KBM-7 (cell line): ENCODE measurements at regions not wholly inside any gene's neighbourhood (a gene's known extent, or its start where the extent isn't known, plus 50 kb on each side); places are given as distances from the start of the nearest gene placed in this dataset.
"Not testable (repeated sequence)": the region's sequence is repeated elsewhere in the genome, so short reads cannot be mapped to it uniquely, and the experiment has no call there.

ENCODE experiments used
- DNase-seq: peaks from one replicate; pipeline ENCODE4 v3.0.0-alpha.2; 2015
- in situ Hi-C: fragments of 300-500 bp; cut with MboI; formaldehyde crosslinking; loops from 2 replicates; pipeline ENCODE4 v1.14.3; 2020; ENCODE audit warnings: low sequenced_read_pairs, low pct_unique_long_range_greater_than_20kb, mixed read lengths

GRCh38 chr5:56310711-56311204 lies 77.6 kb upstream of the ANKRD55 start:
- no peak for DNase-seq
- in situ Hi-C loops, result no loop called here

- DNase-seq, result no peak
- in situ Hi-C loops, result no loop called here
Measured at GRCh38 chr5:56309262-56309826, 76.2 kb upstream of the ANKRD55 start.

DNA sequence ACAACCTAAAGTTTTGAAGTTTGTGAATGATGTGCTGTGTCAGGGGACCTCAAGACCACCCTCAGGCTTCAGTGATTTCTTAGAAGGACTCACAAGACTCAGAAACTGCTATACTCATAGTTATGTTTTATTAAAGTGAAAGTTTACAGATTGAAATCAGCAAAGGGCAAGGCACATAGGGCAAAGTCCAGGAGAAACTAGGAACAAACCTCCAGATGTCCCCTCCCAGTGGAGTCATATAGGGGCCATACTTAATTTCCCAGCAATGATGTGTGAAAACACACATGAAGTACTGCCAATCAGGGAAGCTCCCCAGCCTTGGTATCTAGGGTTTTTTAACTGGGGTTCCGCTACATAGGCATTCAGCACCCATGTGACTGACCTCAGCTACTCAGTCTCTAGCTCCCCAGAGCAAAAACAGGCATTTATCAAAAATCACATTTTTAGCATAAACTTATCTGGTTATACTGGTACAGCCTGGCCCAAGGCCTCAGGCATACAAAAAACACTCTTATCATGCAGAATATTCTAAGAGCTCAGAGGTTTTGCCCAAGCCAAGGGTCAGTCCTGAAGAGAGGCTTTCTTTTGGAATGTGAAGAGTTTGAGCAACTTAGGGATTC lies 74.7 kb upstream of the ANKRD55 start:
- in situ Hi-C loops, result no loop called here
- no peak for DNase-seq

GRCh38 chr5:56306433-56307150 lies 73.5 kb upstream of the ANKRD55 start:
- no peak for DNase-seq
- in situ Hi-C loops, result no loop called here

DNA sequence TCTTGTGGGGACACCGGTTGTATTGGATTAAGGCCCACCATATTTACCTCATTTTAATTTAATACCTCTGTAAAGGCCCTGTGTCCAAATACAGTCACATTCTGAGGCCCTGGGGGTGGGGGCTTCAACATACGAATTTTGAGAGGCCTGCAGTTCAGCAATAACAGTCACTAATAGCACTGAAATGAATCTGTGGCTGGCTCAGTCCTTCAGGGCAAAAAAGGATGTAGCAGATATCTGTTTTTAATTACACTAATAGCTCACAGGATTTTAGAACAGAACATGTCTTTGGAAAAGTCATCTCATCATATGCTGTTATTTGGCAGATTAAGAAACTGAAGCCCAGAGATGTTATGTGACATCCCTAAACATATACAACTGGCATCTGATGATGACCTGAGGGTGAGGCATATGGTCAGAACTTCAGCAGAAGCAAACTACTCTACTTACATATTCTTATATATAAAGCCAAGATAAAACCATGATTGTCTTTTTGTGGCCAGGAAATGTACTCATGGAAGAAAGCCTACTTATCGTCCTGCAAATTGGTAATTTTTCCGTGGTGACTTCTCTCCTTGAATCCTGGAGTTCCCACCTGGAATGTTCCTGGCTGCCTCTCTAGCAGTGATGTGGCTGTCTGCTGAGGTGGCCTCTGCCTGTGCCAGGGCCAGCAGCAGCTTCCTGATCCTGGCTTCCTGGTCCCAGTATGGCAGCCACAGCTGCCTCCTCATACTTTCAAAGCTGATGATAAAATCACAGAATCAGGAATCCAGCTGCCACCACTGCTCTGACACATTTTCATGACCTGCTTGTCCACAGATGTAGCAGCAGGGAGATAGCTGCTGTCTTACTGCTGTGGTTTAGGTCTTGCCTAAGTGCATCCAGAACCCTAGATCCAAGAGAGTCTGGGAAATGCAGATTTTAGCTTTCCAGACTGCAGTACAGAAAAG lies 72.1 kb upstream of the ANKRD55 start:
- DNase-seq, result no peak
- in situ Hi-C loops, result no loop called here

DNA sequence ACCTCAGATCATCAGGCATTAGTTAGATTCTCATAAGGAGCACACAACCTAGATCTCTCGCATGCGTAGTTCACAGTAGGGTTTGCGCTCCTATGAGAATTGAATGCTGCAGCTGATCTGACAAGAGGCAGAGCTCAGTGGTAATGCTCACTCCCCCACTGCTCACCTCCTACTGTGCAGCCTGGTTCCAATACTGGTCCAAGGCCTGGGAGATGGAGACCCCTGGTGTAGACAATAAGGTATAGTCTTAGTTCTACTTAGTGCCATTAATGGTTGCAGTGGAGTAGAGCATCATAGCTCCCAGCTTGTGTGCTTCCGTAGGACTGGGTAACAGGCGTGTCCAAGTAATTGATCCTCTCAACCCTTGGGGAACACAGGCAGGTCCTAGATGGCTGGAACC lies 70.4 kb upstream of the ANKRD55 start:
- in situ Hi-C loops, result no loop called here
- no peak for DNase-seq

- in situ Hi-C loops, result no loop called here
- DNase-seq, result no peak
Measured at GRCh38 chr5:56302027-56302426, 68.9 kb upstream of the ANKRD55 start.

- no peak for DNase-seq
- in situ Hi-C loops, result no loop called here
Measured at GRCh38 chr5:56301069-56301468, 67.9 kb upstream of the ANKRD55 start.

DNA sequence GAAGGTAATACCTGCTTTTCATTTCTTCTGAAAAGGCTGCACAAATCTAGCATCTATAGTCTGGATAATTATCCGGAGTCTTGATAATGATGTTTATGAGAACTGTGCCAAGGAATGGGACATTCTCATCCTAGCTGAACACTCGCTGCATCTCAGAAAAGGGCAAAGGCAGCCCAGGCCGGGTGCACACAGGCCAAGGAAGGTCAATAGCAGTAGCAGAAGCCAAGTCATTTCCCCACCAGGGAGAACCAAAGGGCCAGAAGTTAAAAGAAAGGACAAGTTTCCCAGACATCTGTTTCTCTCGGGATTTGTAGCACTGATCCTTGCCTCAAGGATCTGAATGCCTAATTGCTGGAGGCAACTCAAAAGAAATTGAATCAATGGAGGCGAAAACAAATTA lies 66.1 kb upstream of the ANKRD55 start:
- in situ Hi-C loops, result no loop called here
- DNase-seq, result no peak

GRCh38 chr5:56298336-56299090 lies 65.4 kb upstream of the ANKRD55 start:
- no peak for DNase-seq
- in situ Hi-C loops, result no loop called here

- in situ Hi-C loops, result no loop called here
- no peak for DNase-seq
Measured at GRCh38 chr5:56297851-56298250, 64.7 kb upstream of the ANKRD55 start.

DNA sequence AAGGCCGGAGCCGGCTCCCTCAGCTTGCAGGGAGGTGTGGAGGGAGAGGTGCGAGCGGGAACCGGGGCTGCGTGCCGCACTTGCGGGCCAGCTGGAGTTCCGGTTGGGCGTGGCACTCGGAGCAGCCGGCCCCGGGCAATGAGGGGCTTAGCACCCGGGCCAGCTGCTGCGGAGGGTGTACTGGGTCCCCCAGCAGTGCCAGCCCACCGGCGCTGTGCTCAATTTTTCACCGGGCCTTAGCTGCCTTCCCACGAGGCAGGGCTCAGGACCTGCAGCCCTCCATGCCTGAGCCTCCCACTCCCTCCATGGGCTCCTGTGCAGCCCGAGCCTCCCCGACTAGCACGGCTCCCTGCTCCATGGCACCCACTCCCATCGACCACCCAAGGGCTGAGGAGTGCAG lies 62.2 kb upstream of the ANKRD55 start:
- DNase-seq, in situ Hi-C loops: not testable (repeated sequence)

DNA sequence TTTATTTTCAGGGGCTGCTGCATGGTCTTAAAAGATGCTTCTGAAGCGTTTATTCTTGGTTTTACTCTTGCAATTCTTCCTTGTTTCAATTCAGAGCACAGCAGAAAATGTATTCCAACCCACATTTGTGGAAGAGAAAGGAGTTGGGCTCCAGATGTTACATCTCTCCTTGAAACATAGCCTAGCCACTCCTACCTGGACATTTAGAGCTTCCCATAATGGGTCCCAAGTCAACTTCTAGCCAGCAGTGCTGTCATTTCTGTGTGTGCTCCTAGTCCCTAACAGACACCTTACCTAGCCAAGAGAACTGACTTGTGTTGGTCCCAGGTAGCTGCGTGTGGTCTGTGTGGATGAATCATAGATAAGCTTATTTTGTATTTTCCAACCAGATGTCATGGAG lies 61.2 kb upstream of the ANKRD55 start:
- in situ Hi-C loops, result no loop called here
- no peak for DNase-seq

DNA sequence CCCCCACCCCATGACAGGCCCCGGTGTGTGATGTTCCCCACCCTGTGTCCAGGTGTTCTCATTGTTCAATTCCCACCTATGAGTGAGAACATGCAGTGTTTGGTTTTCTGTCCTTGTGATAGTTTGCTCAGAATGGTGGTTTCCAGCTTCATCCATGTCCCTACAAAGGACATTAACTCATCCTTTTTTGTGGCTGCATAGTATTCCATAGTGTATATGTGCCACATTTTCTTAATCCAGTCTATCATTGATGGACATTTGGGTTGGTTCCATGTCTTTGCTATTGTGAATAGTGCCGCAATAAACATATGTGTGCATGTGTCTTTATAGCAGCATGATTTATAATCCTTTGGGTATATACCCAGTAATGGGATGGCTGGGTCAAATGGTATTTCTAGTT lies 59.7 kb upstream of the ANKRD55 start:
- in situ Hi-C loops, DNase-seq: not testable (repeated sequence)

DNA sequence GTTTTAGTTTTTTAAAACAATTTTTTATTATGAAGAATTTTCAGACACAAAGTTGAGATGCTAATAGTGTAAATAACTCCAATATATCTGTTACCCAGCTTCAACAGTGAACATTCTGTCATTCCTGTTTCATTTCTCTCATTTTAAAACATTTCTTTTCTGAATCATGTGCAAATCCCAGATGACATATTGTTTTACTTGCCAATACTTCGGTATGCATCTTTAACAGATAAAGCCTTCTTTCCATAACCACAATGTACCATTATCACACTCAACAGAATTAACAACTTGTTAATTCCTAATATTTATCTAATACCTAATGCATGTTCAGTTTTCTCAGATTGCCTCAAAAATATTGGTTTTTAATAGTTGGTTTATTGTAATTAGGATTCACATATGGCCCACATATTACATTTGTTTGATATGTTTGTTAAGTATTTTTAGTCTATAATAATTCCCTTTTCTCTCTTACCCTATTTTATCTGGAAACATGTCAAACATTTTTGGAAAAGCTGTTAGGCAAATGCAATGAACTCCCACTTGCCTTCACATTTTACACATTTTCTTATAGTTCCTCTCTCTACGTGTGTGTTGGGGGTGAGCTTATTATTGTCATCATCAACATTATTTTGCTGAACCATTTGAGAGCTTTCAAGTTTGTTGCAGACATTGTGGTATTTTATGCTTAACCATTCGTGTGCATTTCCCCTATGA lies 58.7 kb upstream of the ANKRD55 start:
- in situ Hi-C loops, result no loop called here
- DNase-seq, result no peak

- in situ Hi-C loops, result no loop called here
- DNase-seq, result no peak
Measured at GRCh38 chr5:56291079-56291643, 58.0 kb upstream of the ANKRD55 start.

DNA sequence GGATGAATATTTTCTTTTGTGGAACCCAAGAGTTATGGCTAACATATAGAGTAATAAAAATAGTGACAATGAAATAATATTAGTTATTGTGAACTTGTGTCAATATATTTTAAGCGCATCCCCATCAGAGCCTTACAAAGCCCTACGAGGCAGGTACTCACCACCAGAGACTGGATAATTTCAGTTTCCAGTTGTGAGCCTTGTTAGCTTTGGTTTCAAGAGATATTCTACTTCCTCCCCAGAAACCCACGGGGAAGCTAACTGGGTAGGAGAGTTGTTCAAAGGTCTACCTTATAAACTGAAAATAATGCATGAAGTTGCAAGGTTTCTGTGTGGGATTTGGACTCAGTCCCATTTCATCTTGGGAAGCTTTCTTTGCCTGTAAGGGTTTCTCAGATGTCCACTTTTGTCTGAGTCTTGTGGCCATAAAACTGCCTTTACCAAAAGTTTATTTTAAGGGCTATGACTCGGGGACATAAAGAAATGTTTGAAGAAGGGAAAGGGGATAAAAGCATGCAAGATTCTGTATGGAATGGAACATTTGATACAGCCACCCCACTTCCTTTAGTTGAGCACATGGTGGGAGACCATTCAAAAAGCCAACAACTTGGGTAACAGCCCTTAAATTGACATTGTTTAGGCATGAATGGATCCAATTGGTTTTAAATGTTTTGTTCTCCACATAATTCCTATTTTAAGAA lies 57.4 kb upstream of the ANKRD55 start:
- in situ Hi-C loops, result no loop called here

More for the DNA sequence above, 57.4 kb upstream of the ANKRD55 start:
- DNase-seq, result no peak
